A673 (cell line): ENCODE measurements at regions not wholly inside any gene's neighbourhood (a gene's known extent, or its start where the extent isn't known, plus 50 kb on each side); places are given as distances from the start of the nearest gene placed in this dataset.

Experiments used
- BruUV-seq: library from RNA; stranded (reverse); fragments of 400-500 nt; replicated peaks from 2 replicates; lab custom pipeline; 2021; lab: Mats Ljungman, UMichigan
- CTCF ChIA-PET: fragments of 300-600 bp; sonication (Branson Sonifier 250); formaldehyde crosslinking; loops from one replicate; lab custom pipeline; 2022; ENCODE audit warnings: antibody characterized with exemption; lab: Charles Lee
- POLR2A ChIA-PET: fragments of 300-600 bp; sonication (Branson Sonifier 250); formaldehyde crosslinking; loops from one replicate; lab custom pipeline; 2022; ENCODE audit warnings: antibody characterized with exemption; ENCODE audit not compliant: low non-redundant PET; lab: Charles Lee
- DNase-seq: peaks from one replicate; pipeline ENCODE4 v3.0.0-alpha.2; 2015; ENCODE audit warnings: low spot score
- H3K27ac ChIP-seq: fragments of 200-600 bp; sonication (generic); 2 replicates; pipeline ENCODE4 v1.5.1; 2016; ENCODE audit warnings: mixed run types, low read depth, mild to moderate bottlenecking, mixed read lengths, antibody characterized with exemption, low read length; ENCODE audit not compliant: poor library complexity, severe bottlenecking
- H3K27me3 ChIP-seq: fragments of 200-600 bp; sonication (generic); replicated peaks from 2 replicates; pipeline ENCODE4 v1.6.1; 2017; ENCODE audit warnings: mixed run types, low read depth, mild to moderate bottlenecking, mixed read lengths, antibody characterized with exemption, low read length; ENCODE audit not compliant: insufficient read depth, poor library complexity
- H3K36me3 ChIP-seq: fragments of 200-600 bp; sonication (generic); 2 replicates; pipeline ENCODE4 v1.6.1; 2016; ENCODE audit warnings: mixed run types, mild to moderate bottlenecking, mixed read lengths, antibody characterized with exemption, low read length; ENCODE audit not compliant: insufficient read depth, poor library complexity, severe bottlenecking
- H3K4me1 ChIP-seq: fragments of 200-600 bp; sonication (generic); 2 replicates; pipeline ENCODE4 v1.6.1; 2017; ENCODE audit warnings: mixed run types, mild to moderate bottlenecking, mixed read lengths, antibody characterized with exemption, low read length; ENCODE audit not compliant: insufficient read depth, poor library complexity, severe bottlenecking
- H3K4me3 ChIP-seq: fragments of 200-600 bp; sonication (generic); 2 replicates; pipeline ENCODE4 v1.5.1; 2016; ENCODE audit warnings: low read depth, mixed run types, mild to moderate bottlenecking, mixed read lengths, low read length; ENCODE audit not compliant: poor library complexity, severe bottlenecking
- H3K9me3 ChIP-seq: fragments of 200-600 bp; sonication (generic); 2 replicates; pipeline ENCODE4 v1.6.1; 2016; ENCODE audit warnings: mixed run types, low read depth, mild to moderate bottlenecking, mixed read lengths, antibody characterized with exemption, low read length; ENCODE audit not compliant: poor library complexity, severe bottlenecking
- CTCF ChIP-seq: fragments of 300-800, 200-600 bp; sonication (generic); conservative IDR thresholded peaks from 2 replicates; pipeline ENCODE4 v1.5.1; 2017; ENCODE audit warnings: low read depth, mild to moderate bottlenecking, antibody characterized with exemption, low read length, moderate library complexity, mixed read lengths
- EZH2 ChIP-seq: fragments of 200-600 bp; sonication (generic); IDR thresholded peaks from 2 replicates; pipeline ENCODE4 v1.6.1; 2017; ENCODE audit warnings: borderline replicate concordance, low read depth, mild to moderate bottlenecking, mixed read lengths, antibody characterized with exemption, low read length; ENCODE audit not compliant: poor library complexity, severe bottlenecking
- intact Hi-C: fragments of 100-400 bp; cut with micrococcal nuclease; formaldehyde crosslinking; loops from one replicate; pipeline ENCODE4 v1.10.0; 2022; ENCODE audit not compliant: unreplicated experiment

- no TSS peak for BruUV-seq
- intact Hi-C loops = no loop called here
- Histone ChIP-seq H3K9me3 (no peaks in the 10 kb centered on the region), H3K4me3 (no peak overlapping the region), H3K27me3 (no peaks in the 10 kb centered on the region), H3K4me1 (no peaks in the 10 kb centered on the region), H3K27ac (no peak overlapping the region), H3K36me3 (no peaks in the 10 kb centered on the region)
- no peak for TF ChIP-seq EZH2
- no peak for TF ChIP-seq CTCF
- POLR2A ChIA-PET = no interaction called here
- CTCF ChIA-PET = no interaction called here
- DNase-seq = no peak
These were observed 49.7 kb upstream of the GLDC start for GRCh38 chr9:6695121-6695814.
